ENCODE measurements at regions not wholly inside any gene's neighbourhood (a gene's known extent, or its start where the extent isn't known, plus 50 kb on each side); places are given as distances from the start of the nearest gene placed in this dataset.

DNA sequence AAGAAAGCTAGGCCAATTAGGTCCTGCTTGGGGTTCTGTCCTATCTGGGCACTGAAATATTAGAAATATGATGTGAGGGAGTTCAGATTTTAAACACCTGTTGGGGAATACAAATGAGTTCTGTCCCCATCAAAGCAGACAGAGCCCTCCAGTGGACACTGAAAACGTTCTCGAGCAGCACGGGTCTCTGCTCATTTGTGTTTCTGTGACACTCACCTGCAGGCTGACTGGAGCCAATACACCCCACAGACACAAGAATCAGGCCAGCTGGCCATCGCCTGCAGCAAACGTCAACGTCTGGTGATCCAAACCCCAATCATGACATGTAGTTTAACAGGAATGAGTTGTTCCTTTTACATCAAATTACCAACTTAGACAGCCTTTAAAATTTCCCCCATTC, 493.4 kb upstream of the TMEM132C start:
- no peak for DNase-seq
- no peak overlapping the region for H3K4me3 ChIP-seq
- no peaks in the 10 kb centered on the region for H3K27me3 ChIP-seq
- no peak overlapping the region for H3K27ac ChIP-seq
- TF ChIP-seq POLR2A (IDR thresholded peaks at IDR 0.05): no peak
- TF ChIP-seq, protein P1, sequence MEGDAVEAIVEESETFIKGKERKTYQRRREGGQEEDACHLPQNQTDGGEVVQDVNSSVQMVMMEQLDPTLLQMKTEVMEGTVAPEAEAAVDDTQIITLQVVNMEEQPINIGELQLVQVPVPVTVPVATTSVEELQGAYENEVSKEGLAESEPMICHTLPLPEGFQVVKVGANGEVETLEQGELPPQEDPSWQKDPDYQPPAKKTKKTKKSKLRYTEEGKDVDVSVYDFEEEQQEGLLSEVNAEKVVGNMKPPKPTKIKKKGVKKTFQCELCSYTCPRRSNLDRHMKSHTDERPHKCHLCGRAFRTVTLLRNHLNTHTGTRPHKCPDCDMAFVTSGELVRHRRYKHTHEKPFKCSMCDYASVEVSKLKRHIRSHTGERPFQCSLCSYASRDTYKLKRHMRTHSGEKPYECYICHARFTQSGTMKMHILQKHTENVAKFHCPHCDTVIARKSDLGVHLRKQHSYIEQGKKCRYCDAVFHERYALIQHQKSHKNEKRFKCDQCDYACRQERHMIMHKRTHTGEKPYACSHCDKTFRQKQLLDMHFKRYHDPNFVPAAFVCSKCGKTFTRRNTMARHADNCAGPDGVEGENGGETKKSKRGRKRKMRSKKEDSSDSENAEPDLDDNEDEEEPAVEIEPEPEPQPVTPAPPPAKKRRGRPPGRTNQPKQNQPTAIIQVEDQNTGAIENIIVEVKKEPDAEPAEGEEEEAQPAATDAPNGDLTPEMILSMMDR (IDR thresholded peaks at IDR 0.05): no peak
- no peaks in the 10 kb centered on the region for H3K4me1 ChIP-seq
- H3K36me3 ChIP-seq: no peaks in the 10 kb centered on the region
- no peaks in the 10 kb centered on the region for H3K9me3 ChIP-seq

DNA sequence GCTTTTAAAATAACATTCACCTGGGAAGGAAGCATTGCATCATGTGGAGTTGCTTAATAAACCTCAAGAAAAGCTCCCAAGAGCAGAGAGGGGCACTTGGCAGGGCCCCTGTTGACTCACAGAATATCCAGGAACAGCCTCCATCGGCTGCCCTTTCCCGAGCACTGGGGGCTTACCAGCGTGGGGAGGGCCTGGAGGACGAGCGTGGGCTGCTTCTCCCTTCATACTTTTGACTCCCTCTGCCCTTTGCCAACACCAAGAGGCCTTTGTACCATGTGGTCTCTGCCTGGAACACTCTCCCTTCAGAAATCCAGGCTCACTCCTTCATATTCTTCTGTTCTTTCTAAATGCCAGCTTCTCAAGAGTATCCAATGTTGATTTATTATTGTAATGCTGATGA, 492.1 kb upstream of the TMEM132C start:
- no peaks in the 10 kb centered on the region for H3K9me3 ChIP-seq
- no peak overlapping the region for H3K27ac ChIP-seq
- no peaks in the 10 kb centered on the region for H3K27me3 ChIP-seq
- no peak for DNase-seq
- H3K4me3 ChIP-seq: no peak overlapping the region
- H3K4me1 ChIP-seq: no peaks in the 10 kb centered on the region
- TF ChIP-seq, protein P1 (IDR thresholded peaks at IDR 0.05): no peak
- no peak for TF ChIP-seq POLR2A (IDR thresholded peaks at IDR 0.05)
- H3K36me3 ChIP-seq: no peaks in the 10 kb centered on the region

DNA sequence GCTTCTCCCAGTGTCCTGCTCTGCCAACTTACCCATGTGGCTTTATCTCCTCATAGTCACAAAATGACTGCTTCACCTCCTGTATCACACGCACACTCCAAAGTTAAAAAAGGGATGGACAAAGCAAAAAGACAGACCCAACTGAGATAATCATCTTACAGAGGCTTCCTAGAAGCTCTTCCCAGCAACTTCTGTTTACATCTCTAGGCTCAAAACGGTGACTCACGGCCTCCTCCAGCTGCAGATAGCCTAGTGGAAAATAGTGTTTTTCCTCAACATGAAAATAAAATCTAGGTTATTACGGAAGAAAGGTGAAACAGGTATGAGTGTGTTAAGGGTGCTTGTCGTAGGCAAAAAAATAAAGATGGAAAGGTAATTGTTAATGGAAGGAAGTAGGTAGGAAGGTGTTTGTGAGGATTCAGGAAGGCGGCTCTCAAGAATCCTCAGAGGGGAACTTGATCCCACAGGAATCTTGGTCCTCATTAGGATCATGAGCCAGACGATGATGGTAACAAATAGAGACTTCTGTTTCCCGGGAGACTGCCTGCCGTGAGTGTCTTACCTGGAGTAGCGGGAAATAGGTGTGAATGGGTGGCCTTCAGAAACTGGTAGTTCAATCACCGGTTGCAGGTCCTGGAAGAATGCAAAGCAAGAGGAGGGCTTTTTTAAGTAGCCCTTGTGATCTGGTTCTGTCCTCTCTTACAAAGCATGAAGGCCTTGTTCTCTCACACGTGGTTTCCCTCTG, 487.5 kb upstream of the TMEM132C start:
- TF ChIP-seq, protein P1 (IDR thresholded peaks at IDR 0.05): no peak
- TF ChIP-seq POLR2A (IDR thresholded peaks at IDR 0.05): no peak
- Histone ChIP-seq H3K27me3 (no peaks in the 10 kb centered on the region), H3K27ac (no peak overlapping the region), H3K4me1 (no peaks in the 10 kb centered on the region), H3K9me3 (no peaks in the 10 kb centered on the region), H3K36me3 (no peaks in the 10 kb centered on the region), H3K4me3 (no peak overlapping the region)
- DNase-seq: no peak

DNA sequence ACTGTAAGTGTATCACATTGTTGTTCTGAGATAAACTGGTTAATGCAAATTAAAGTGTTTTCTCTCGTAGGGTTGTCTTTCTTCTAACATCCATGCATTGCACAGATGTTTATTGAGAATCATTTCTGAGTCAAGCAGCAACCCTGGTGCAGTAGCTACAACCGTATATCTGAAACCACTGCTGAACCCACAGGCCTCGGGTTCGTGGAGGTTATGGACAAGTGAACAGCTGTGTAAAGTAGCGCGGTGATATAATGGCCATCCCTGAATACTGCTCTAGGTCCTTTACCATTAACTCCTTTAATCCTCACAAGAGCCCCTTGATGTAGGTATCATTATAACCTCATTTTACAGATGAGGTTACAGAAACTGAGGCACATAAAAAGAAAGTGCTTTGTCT, 486.1 kb upstream of the TMEM132C start:
- Histone ChIP-seq H3K4me3 (no peak overlapping the region), H3K36me3 (no peaks in the 10 kb centered on the region), H3K4me1 (no peaks in the 10 kb centered on the region), H3K27ac (no peak overlapping the region), H3K27me3 (no peaks in the 10 kb centered on the region), H3K9me3 (no peaks in the 10 kb centered on the region)
- TF ChIP-seq, protein P1 (IDR thresholded peaks at IDR 0.05): no peak
- TF ChIP-seq POLR2A (IDR thresholded peaks at IDR 0.05): no peak
- no peak for DNase-seq

DNA sequence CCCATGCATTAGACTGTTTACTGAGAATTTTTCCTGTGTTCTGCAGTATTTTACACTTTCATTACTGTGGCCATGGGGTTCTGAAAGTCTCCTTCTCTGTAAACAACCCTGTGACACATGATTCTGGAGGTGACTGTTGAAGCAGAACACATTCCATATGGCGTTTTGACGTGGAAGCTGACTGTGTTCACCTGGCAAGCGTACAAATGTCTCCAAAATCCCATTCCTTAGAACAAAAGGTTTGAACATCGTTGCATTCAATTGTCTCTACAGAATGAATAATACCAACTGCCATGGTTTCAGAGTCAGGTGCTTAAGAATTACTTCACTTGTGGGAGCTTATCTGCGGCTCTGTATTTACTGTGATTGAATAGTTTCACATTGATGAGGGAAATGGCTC, 485.6 kb upstream of the TMEM132C start:
- no peak for TF ChIP-seq POLR2A (IDR thresholded peaks at IDR 0.05)
- TF ChIP-seq, protein P1 (IDR thresholded peaks at IDR 0.05): no peak
- H3K4me1 ChIP-seq: no peaks in the 10 kb centered on the region
- H3K9me3 ChIP-seq: no peaks in the 10 kb centered on the region
- no peaks in the 10 kb centered on the region for H3K36me3 ChIP-seq
- no peak overlapping the region for H3K4me3 ChIP-seq
- DNase-seq: no peak
- H3K27me3 ChIP-seq: no peaks in the 10 kb centered on the region
- no peak overlapping the region for H3K27ac ChIP-seq

DNA sequence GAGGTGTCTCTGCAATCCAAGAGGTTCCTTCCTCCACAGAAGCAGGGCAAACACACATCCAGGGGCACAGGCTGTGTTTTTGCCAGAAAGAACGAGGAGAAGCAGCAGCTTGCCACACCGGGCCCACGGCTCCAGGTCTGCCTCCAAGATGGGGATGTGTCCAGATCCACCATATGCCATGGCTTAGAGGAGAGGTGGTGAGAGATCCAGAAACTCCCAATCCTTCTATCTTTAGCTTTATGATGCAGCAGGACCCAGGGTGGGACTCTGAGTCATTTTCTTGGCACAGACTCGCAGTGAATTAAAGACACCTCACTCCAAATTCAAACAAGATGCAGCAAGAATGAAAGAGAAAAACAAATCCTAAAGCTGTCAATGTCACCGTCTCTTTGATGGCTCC, 481.4 kb upstream of the TMEM132C start:
- H3K27me3 ChIP-seq: no peaks in the 10 kb centered on the region
- no peaks in the 10 kb centered on the region for H3K9me3 ChIP-seq
- no peak overlapping the region for H3K4me3 ChIP-seq
- no peak for TF ChIP-seq POLR2A (IDR thresholded peaks at IDR 0.05)
- TF ChIP-seq, protein P1 (IDR thresholded peaks at IDR 0.05): no peak
- no peak for DNase-seq
- no peaks in the 10 kb centered on the region for H3K4me1 ChIP-seq
- no peak overlapping the region for H3K27ac ChIP-seq
- H3K36me3 ChIP-seq: no peaks in the 10 kb centered on the region
